ENCODE measurements at regions not wholly inside any gene's neighbourhood (a gene's known extent, or its start where the extent isn't known, plus 50 kb on each side); places are given as distances from the start of the nearest gene placed in this dataset.
A peak's percentile ranks its signal among the peaks of the same experiment; 100 is the strongest.
"Not testable (repeated sequence)": the region's sequence is repeated elsewhere in the genome, so short reads cannot be mapped to it uniquely, and the experiment has no call there.

DNA sequence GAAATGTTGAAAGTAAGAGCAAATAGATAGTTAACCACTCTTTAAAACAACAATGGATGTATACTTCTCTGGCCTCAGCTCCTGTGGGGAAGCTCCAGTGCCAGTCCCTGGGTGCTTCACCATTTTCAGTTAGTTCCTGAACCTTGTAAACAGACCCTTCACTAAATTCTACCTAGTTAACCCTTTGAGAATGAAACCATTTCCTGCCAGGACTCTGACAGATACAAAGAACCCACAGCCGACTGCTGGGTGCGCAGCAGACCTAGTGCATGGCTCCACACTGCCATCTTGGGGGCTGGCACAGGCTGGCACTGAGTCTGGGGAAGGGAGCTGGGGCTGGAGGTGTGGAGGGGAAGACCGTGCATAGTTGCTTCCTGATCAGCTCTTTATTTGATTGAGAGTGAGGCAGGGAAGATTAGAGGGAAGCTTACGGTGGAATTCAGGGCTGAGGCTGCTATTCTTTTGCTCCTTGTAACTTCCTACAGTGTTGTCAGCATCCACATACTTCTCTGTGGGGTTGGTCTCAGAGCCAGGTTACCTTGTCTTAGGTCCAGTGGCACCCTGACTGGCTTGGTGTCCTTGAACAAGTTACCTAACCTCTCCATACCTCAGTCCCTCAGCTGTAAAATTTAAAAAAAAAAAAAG lies 62.3 kb upstream of the TP53BP2 start:
- intact Hi-C loops (cut with micrococcal nuclease; ENCODE audit: unreplicated experiment); H3K27ac ChIP-seq (ENCODE audit: low read depth, low read length, poor library complexity, severe bottlenecking); H3K4me1 ChIP-seq (ENCODE audit: insufficient read depth, low read length, poor library complexity, severe bottlenecking); CTCF ChIA-PET; H3K27me3 ChIP-seq (replicated peaks; ENCODE audit: insufficient read depth, low read depth, low read length, poor library complexity); BruUV-seq (replicated peaks); H3K4me3 ChIP-seq (ENCODE audit: low read depth, low read length, poor library complexity, severe bottlenecking); DNase-seq (ENCODE audit: low spot score); POLR2A ChIA-PET (ENCODE audit: low non-redundant PET); H3K9me3 ChIP-seq (ENCODE audit: low read depth, low read length, poor library complexity, severe bottlenecking); H3K36me3 ChIP-seq (ENCODE audit: insufficient read depth, low read length, poor library complexity, severe bottlenecking): not testable (repeated sequence)
- TF ChIP-seq, protein P1, sequence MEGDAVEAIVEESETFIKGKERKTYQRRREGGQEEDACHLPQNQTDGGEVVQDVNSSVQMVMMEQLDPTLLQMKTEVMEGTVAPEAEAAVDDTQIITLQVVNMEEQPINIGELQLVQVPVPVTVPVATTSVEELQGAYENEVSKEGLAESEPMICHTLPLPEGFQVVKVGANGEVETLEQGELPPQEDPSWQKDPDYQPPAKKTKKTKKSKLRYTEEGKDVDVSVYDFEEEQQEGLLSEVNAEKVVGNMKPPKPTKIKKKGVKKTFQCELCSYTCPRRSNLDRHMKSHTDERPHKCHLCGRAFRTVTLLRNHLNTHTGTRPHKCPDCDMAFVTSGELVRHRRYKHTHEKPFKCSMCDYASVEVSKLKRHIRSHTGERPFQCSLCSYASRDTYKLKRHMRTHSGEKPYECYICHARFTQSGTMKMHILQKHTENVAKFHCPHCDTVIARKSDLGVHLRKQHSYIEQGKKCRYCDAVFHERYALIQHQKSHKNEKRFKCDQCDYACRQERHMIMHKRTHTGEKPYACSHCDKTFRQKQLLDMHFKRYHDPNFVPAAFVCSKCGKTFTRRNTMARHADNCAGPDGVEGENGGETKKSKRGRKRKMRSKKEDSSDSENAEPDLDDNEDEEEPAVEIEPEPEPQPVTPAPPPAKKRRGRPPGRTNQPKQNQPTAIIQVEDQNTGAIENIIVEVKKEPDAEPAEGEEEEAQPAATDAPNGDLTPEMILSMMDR (conservative IDR thresholded peaks at IDR 0.05; ENCODE audit: low read depth, low read length), result peak; percentile 42

GRCh38 chr1:223903221-223903620 lies 57.5 kb upstream of the TP53BP2 start:
- H3K27me3 ChIP-seq (replicated peaks; ENCODE audit: insufficient read depth, low read depth, low read length, poor library complexity); intact Hi-C loops (cut with micrococcal nuclease; ENCODE audit: unreplicated experiment); H3K4me1 ChIP-seq (ENCODE audit: insufficient read depth, low read length, poor library complexity, severe bottlenecking); H3K27ac ChIP-seq (ENCODE audit: low read depth, low read length, poor library complexity, severe bottlenecking); H3K4me3 ChIP-seq (ENCODE audit: low read depth, low read length, poor library complexity, severe bottlenecking); BruUV-seq (replicated peaks); H3K36me3 ChIP-seq (ENCODE audit: insufficient read depth, low read length, poor library complexity, severe bottlenecking); POLR2A ChIA-PET (ENCODE audit: low non-redundant PET); DNase-seq (ENCODE audit: low spot score); CTCF ChIA-PET; H3K9me3 ChIP-seq (ENCODE audit: low read depth, low read length, poor library complexity, severe bottlenecking): not testable (repeated sequence)

DNA sequence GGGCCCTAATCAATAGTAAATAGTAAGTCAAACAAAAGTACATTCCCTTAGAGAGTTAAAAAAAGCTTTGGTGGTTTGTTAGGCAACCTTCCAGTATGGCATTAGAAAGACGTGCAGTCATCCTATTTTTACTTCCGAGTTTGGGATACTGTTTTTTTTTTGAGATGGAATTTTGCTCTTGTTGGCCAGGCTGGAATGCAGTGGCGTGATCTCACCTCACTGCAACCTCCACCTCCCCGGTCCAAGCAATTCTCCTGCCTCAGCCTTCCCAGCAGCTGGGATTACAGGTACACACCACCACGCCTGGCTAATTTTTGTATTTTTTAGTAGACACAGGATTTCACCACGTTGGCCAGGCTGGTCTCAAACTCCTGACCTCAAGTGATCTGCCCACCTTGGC lies 54.0 kb upstream of the TP53BP2 start:
- H3K27ac ChIP-seq (ENCODE audit: low read depth, low read length, poor library complexity, severe bottlenecking); H3K4me1 ChIP-seq (ENCODE audit: insufficient read depth, low read length, poor library complexity, severe bottlenecking); H3K9me3 ChIP-seq (ENCODE audit: low read depth, low read length, poor library complexity, severe bottlenecking); H3K4me3 ChIP-seq (ENCODE audit: low read depth, low read length, poor library complexity, severe bottlenecking); POLR2A ChIA-PET (ENCODE audit: low non-redundant PET); CTCF ChIA-PET; intact Hi-C loops (cut with micrococcal nuclease; ENCODE audit: unreplicated experiment); DNase-seq (ENCODE audit: low spot score); H3K27me3 ChIP-seq (replicated peaks; ENCODE audit: insufficient read depth, low read depth, low read length, poor library complexity); BruUV-seq (replicated peaks); H3K36me3 ChIP-seq (ENCODE audit: insufficient read depth, low read length, poor library complexity, severe bottlenecking): not testable (repeated sequence)

- CTCF ChIA-PET; H3K36me3 ChIP-seq (ENCODE audit: insufficient read depth, low read length, poor library complexity, severe bottlenecking); intact Hi-C loops (cut with micrococcal nuclease; ENCODE audit: unreplicated experiment); DNase-seq (ENCODE audit: low spot score); H3K27ac ChIP-seq (ENCODE audit: low read depth, low read length, poor library complexity, severe bottlenecking); POLR2A ChIA-PET (ENCODE audit: low non-redundant PET); H3K4me1 ChIP-seq (ENCODE audit: insufficient read depth, low read length, poor library complexity, severe bottlenecking); H3K4me3 ChIP-seq (ENCODE audit: low read depth, low read length, poor library complexity, severe bottlenecking); H3K27me3 ChIP-seq (replicated peaks; ENCODE audit: insufficient read depth, low read depth, low read length, poor library complexity); BruUV-seq (replicated peaks); H3K9me3 ChIP-seq (ENCODE audit: low read depth, low read length, poor library complexity, severe bottlenecking): not testable (repeated sequence)
Measured at GRCh38 chr1:223897097-223897496, 51.4 kb upstream of the TP53BP2 start.

DNA sequence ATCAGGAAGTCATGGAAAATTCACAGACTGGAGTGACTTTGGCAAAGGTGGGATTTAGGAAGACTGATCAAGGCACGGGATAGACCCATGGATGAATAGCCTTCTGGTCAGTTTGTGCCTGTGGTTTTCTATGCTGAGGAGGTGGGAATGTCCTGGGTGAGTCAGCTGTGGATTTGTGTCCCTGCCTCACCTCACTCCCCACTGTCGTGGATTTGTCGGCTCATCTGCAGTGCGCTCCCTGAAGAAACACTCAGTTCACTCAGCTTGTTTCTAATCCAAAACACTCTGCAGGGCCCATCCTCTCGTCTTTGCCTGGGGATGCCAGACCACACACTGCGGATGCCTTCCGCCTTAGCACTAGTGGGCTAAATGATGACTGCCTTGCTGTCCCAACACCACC lies 50.2 kb upstream of the TP53BP2 start:
- H3K9me3 ChIP-seq (ENCODE audit: low read depth, low read length, poor library complexity, severe bottlenecking); DNase-seq (ENCODE audit: low spot score); H3K4me1 ChIP-seq (ENCODE audit: insufficient read depth, low read length, poor library complexity, severe bottlenecking); H3K36me3 ChIP-seq (ENCODE audit: insufficient read depth, low read length, poor library complexity, severe bottlenecking); H3K27ac ChIP-seq (ENCODE audit: low read depth, low read length, poor library complexity, severe bottlenecking); BruUV-seq (replicated peaks); intact Hi-C loops (cut with micrococcal nuclease; ENCODE audit: unreplicated experiment); POLR2A ChIA-PET (ENCODE audit: low non-redundant PET); H3K4me3 ChIP-seq (ENCODE audit: low read depth, low read length, poor library complexity, severe bottlenecking); H3K27me3 ChIP-seq (replicated peaks; ENCODE audit: insufficient read depth, low read depth, low read length, poor library complexity); CTCF ChIA-PET: not testable (repeated sequence)
